ENCODE measurements at regions not wholly inside any gene's neighbourhood (a gene's known extent, or its start where the extent isn't known, plus 50 kb on each side); places are given as distances from the start of the nearest gene placed in this dataset.

GRCh38 chrX:33908898-33909297, 223.2 kb downstream of the FAM47A start:
- TF ChIP-seq CTCF (IDR thresholded peaks at IDR 0.05) (no peak), EZH2 (IDR thresholded peaks at IDR 0.05) (no peak), EZH2phosphoT487 (IDR thresholded peaks at IDR 0.05) (no peak)

Data from neural progenitor cell (in vitro differentiated cells).